Erythroblast (primary cell): ENCODE measurements at regions not wholly inside any gene's neighbourhood (a gene's known extent, or its start where the extent isn't known, plus 50 kb on each side); places are given as distances from the start of the nearest gene placed in this dataset.

Source experiments
- GATA1 ChIP-seq: IDR thresholded peaks from 2 replicates; pipeline ENCODE4 v1.6.1; 2011; ENCODE audit warnings: low read depth, mild to moderate bottlenecking, control low read depth, low read length, moderate library complexity
- POLR2A ChIP-seq: IDR thresholded peaks from 2 replicates; pipeline ENCODE4 v1.6.1; 2011; ENCODE audit warnings: mild to moderate bottlenecking, low read length

DNA sequence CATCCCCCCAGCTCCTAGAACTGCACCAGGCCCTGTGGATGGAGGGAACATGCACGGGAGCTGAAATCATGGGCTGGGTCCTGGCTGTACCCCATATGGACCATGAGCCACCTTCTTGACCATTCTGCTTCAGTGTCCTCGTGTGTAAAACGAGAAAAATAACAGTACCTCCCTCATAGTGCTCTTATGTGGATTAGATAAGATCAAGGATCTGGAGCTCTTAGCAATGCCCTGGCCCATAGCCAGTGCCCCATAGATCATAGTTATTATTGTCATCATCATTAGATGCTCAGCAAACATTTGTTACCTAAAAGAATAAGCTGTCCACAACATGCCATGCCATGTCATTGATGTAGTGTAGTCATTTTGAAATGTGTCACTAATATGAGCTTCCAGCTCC, 71.3 kb downstream of the SYNE3 start:
- TF ChIP-seq POLR2A (no peak), GATA1 (no peak)
